HG03432 (cell line): ENCODE measurements at regions not wholly inside any gene's neighbourhood (a gene's known extent, or its start where the extent isn't known, plus 50 kb on each side); places are given as distances from the start of the nearest gene placed in this dataset.

Source experiments
- ATAC-seq: cut with Tn5 transposase; IDR thresholded peaks from one replicate; pipeline ENCODE4 v1.9.1; 2021; ENCODE audit warnings: mild to moderate bottlenecking, moderate library complexity; ENCODE audit not compliant: unreplicated experiment

DNA sequence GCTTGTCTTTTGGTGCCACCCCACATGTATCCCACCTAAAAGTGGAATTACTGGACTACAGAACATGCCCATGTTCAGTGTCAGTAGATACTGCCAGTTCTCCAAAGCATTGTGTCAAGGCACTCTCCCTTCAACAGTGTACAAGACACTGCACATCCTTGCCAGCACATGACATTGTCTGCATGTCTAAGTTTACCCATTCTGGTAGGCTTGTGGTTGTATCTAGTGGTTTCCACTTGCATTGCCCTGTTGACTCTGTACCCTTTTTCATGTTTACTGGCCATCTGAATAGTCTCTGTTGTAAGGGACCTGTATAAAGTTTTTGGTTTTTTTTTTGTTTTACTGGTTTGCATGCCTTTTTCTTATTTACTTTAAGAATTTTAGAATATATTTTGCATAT is 222.4 kb upstream of the CNR1 start:
- no peak for ATAC-seq

DNA sequence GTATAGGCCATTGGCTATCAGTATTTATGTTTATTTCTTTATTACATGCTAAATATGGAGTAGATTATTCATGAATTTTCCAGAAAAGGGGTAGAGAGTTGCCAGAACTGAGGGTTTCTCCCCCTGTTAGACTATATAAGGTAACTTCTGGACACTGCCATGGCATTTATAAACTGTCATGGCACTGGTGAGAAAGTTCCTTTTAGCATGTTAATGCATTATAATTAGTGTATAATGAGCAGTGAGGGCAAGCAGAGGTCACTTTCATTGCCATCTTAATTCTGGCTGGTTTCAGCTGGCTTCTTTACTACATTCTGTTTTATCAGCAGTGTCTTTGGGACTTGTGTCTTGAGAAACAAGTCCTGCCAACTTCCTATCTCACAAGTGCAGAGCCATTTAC is 220.0 kb upstream of the CNR1 start:
- ATAC-seq: no peak

DNA sequence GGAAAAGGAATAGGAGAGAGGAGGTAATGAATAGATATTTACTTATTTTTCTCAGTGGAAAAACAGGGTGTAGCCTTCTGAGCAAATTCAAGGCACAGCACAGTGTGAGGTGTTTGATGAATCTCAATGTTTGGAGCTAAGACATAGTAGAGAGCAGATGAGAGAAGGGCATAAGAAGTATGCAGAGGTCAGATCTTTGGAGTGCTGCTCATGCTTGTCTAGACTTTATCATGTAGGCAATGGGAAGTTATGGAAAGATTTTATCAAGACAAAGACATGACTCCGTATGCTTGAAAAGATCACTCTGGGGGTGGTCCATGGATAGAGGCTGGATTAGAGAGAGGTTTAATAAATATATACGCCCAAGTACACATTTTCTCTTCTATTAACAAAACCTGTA is 217.0 kb upstream of the CNR1 start:
- ATAC-seq: no peak

DNA sequence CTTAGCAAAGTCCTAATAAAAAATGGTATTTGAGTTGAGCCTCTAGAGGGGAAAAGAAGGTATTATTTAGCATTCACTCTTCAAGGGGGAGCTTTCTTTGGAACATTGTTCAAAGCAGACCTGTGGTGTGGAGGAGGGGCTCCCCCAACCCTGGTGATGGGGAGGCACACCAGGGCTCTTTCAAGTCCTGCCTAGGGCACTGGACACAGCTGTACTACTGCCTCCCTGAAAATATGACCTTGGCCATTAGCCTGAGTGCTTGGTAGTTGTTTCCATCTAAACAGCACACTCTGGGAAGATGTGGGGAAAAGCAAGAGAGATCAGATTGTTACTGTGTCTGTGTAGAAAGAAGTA is 215.1 kb upstream of the CNR1 start:
- no peak for ATAC-seq

DNA sequence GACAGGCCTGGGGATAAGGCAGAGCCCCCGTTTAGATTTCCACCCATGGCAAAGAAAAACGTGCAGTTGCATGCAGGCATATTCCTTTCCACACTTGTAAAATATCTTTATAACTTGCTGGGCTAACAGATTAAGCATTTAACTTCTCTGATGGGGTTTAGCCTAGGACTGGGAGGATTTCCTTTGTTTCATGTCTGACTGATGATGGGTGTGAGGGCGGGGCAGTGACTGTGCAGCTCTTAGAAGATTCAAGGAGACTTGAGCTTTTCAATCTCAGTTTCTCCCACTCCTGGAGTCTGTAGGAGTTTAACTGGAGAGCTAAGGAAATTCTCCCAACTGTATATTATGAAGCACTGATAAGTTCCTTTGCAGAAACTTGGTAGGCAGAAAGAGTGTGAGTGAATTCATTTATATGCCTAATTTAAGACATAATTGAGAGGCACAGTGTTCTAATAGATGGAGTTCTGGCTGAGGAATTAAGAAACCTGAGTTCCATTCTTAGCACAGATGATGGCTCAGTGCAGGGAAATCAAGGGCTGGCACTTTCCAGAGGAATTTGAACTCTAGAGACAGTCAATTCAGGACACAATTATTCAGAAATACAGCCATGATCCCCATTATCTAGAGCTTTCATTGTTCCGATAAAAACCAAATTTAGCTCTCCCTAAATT is 214.6 kb upstream of the CNR1 start:
- no peak for ATAC-seq

DNA sequence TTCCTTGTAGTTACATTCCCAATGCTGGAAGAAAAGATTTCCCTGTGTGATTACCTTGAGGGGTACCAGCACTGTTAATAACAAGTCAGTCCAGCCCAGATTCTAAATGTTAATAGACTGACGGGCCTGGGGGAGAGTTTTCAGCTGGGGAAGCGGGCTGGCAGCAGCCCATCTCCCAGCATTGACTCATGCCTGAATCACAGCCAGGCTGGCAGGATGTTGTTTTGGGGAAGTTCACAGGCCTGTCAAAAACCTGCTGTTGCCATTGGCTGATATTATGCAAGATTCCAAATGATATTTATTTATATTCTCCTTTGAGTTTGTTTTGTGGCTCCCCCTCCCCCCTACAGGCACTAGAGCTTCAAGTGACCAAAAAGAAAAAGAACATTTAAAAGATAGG is 213.9 kb upstream of the CNR1 start:
- no peak for ATAC-seq

DNA sequence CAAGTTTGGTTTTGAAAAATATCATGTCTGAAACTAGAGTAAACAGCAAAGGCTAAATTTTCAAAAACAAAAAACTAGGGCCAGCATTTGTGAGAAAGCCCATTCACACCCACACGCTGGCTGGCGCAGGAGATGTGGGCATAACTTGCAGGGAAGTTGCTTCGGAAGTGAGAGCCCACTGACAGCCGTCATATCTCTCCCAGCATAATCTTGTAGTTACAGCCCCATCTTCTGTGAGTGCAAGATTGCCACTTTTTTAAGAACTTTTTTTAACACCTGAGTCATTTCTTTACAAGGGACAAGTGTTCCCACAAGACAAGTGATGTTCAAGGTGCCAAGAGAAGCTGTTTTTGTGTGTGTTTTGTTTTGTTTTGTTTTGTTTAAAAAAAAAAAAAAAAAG is 212.5 kb upstream of the CNR1 start:
- no peak for ATAC-seq

DNA sequence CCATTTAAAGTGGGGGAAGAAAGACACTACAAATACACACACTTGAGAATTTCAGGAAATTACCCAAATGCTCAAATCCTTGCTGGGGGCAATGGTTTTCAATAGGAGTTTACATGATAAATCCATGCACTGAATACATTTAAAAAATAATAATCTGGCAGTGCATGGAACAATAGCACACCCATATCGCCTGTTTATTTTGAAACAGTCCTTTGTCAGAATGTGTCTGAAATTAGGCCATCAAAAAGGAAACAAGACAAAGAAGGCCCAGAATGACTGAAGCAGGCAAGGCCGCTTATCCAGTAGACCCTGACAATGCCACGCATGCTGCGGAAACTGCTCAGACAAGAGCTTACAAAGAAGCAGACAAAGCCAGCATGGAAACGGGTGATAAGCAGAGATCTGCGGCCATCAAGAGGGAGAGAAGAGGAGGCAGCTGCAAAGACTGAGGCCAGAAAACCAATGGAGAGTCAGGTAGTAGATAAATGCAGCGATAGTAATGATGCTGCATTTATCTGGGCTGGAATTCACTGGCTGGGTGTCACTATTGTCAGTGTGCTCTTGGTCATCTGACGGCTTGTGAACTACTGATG is 211.9 kb upstream of the CNR1 start:
- no peak for ATAC-seq

DNA sequence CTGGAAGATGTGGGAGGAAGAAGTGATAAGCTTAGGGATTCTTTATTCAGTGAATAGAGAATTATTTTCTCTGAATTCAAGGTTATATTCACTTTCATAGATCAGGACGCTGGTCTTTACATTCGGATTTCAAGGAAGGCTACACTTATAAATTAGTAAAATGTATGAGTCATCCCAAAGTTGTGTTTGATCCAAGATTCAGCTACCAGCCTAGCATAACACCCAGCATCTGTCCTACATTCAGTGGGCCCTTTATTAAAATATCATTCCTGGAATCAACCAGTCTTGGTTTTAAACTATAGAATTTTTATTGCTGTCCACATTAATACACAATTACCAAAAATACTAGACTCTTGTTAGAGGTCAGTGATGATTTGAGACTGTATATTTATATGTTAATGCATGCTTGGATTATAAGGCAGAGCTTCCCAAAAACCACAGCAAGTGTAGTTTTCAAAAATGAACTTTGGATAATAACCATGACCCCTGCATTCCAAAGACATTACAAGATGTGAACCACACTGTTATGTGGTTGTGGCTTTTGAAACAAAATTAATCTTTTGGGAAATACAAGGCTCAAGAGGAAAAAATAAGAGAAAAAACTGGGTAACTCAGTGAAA is 210.7 kb upstream of the CNR1 start:
- ATAC-seq: no peak

DNA sequence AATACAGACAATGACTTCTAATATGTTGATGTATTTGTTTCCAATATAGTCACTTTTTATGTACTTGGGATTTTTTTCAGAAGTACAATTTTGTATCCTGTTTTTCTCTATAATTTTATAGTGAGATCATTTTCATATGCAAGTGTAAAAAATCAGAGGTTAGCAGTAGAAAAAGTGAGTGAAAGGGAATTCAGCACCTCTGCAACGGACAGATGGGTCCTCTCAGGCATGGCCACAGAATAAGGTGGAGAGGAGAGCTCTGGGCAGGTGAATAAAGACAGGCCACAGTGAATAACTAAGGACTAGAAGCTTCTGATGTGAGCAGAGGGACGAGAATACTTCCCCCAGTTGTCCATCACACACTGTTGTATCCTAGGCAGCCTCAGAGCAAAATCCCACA is 210.1 kb upstream of the CNR1 start:
- no peak for ATAC-seq

DNA sequence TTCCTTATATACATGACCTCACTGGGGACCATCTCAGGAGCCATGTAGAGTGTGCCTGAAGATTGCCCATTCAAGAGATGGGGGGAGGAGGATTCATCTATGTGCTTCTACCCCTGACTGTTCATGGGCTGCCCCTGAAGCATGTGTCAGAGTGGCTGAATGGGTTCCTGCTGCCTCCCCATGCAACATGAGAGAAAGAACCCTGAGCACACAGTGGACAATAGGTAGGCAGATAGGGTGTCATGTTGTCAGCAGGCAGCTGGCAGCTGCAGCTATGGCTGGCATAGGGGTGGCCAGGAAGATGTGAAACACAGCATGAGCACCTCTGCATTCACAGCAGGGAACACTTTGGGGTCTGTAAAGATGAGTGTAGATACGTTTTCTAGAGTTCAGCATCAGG is 208.4 kb upstream of the CNR1 start:
- no peak for ATAC-seq

DNA sequence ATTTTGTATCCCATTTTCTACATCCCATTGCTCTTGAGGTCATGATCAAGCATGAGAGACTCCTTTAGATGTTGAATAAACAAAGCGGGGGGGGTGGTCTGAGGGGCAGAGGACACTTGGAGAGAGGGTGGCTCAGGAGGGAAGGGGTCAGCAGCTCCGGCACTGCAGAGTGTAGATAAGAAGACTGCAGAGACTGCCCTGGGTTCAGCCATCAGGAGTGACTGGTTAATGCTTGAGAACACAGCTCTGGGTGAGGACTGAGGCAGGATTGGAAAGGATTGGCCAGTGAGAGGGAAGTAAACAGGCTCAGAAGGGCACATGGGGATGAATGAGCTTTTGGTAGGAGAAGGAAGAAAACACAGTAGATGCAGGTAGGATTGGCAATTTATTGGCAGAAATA is 205.3 kb upstream of the CNR1 start:
- no peak for ATAC-seq

DNA sequence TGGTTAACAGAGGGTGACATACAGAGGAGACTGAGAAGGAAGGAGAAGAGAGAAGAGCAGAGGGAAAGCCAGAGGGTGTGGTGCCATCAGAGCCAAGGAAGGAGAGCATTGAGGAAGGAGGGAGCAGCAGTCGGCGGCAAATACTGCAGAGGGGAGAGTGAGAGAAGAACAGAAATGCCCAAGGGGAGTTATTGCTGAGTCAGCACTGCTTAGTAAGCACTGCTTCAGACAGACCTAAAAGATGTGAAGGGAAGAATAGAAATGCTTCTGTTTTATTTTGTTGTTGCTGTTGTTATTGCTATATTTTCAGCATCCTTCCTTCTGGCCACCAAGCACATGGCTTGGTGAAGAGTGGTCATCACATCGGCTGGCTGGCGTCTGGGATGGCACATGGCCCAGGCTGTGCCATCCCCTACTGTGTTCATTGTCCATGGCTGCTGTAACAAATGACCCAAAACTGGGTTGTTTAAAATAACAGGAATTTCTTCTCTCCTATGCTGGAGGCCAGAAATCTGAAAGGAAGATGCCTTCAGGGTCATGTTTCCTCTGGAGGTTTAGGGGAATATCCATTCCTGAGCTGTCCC is 204.1 kb upstream of the CNR1 start:
- no peak for ATAC-seq

DNA sequence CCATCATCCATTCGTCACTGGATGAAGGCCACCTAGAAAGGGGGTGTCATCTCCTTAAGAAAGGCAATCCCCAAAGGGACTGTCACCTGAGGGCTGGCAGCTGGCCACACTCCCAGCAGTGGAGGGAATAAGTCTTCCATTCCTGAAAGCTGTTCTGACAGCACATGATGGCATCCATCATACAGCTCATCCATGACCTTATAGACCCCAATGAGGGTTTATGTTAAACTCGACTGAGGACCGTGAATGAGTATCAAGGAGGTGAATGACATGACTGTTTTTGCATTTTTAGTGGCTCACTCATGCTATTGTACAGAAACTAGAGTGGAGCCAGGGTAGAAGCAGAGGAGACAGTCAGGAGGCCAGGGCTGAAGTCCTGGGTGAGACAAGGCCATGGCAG is 203.1 kb upstream of the CNR1 start:
- ATAC-seq: no peak

DNA sequence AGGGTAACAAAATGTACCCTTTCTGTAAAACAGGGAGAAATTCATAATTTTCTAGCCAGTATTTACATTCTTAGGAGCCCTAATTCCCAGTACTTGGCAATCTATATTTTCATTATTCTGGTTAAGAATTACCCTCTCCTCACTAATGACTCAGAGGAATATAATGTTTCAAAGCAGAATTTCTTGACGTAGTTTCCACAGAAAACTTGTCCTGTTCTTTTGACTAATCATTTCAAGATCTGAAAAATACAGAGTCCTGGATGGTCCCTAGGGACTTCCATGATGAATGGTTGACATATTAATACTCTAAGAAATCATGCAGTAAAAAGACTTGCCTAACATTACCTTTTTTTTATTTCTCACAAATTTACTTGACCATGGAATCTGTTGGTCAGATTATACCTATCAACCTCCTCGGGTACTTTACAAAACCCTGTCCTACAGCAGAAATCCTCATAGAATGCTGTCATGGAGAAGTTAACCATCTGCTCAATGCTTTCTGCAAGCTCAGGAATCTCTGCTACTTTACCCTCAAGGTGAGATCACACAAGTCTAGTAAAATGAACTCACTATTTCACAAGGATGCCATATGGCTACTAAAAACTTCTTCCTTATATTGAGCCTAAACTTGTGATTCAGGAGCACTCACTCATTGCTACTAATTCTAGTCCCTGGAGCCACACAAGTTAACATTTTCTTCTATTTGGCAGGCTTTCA is 202.1 kb upstream of the CNR1 start:
- no peak for ATAC-seq

DNA sequence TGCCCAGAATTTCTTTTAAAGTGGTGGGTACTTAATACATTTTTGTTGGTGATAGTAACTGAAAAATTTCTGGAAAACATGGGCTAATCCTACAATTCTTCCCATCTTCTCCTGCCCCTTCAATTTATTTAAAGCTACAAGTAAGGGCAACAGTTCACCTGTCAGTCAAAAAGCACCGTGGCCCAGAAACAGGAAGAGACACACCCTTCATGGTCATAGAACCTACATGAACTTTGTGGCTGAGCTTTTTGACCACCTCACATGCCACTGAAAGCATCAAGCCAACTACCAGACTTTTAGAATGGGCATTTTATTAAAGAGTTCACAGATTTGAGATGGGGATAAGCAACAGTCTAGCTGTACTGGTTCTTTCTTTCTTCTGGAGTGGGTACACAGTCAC is 201.1 kb upstream of the CNR1 start:
- ATAC-seq: no peak

DNA sequence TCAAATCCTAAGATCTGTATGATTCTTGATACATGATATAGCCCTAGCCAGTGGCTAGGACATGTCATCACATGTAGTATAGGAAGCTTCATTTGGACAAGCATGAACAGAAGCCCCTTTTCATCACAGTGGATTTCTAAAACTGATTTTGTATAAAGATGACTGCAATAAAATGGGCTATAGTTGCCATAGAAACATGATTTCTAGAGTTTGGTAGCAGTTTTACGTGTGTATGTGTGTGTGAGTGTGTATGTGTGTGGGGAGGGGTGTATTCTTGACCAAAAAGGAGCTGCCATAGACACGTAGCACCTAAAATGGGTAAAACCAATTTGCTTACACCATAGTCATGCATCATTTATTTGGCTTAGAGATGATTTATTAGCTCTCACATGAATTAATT is 200.5 kb upstream of the CNR1 start:
- no peak for ATAC-seq

DNA sequence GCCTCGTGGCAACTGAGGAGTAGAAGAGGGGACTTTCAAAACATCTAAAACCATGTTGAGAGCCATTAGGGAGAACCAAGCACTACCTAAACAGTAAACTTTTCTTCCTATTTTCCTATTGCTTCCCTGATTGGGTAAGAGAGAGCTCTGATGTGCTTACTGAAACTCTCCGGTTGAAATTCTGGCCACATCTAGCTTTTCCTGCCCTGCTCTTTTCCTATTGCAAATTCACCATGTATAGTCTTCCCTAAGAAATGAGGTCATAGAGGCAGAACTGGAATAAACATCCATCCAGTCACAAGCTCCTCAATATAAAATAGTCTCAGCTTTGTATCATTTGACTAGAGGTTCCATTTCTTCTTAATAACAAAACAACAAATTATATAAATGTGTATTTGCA is 199.5 kb upstream of the CNR1 start:
- ATAC-seq: no peak

DNA sequence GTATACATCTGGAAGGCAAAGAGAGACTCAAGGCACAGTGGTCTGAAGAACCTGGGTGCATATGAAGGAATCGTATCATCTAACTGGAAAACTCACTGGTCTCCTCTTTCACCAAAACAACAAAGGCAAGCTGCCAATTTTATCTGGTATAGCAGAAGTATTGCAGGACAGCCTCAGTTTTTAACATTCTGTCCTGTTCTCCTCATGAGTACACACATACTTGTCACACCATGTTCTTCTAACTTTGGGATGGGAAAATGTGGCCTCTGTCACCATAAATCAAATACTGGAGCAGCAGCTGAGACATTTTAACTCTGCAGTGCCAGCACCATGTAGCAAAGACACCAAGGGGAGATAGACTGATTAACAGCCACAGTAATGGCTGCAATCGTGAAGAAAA is 199.1 kb upstream of the CNR1 start:
- ATAC-seq: no peak

DNA sequence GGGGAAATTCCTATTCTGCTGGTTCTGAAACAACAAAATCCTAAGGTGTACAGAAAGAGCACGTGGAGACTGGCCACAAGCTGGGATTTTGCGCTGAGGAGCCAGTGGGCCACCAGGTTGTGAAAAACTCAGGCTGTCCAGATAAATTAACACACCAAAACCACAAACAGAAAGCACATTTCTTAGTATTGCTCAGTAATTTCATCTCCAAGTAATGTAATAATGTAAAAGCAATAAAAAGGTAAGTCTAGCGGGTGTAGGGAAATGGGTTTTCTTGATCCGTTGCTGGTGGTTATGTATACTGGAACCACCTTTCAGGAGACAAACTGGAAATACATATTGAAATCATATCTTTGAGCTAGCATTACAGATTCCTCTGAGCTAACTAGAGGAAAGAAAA is 195.6 kb upstream of the CNR1 start:
- ATAC-seq: no peak

DNA sequence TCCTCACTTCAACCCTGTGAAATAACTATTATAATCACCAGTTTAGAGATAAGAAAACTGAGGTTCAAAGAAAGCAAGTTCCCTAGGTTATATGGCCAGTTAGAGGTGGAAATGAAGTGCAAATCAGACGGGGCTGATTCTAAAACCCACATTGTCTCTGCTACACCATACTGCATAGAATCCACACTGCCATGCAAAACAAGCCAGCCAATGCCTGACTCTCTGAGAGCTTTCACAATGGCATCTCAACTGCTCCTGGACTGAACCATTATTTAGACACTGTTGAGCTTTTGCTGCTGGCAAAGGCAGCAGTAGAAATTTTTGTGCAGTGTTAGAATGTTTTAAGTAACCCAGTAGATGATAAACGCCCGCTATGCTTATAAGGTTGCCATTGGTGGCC is 195.2 kb upstream of the CNR1 start:
- ATAC-seq: no peak
